ENCODE measurements at regions not wholly inside any gene's neighbourhood (a gene's known extent, or its start where the extent isn't known, plus 50 kb on each side); places are given as distances from the start of the nearest gene placed in this dataset.

DNA sequence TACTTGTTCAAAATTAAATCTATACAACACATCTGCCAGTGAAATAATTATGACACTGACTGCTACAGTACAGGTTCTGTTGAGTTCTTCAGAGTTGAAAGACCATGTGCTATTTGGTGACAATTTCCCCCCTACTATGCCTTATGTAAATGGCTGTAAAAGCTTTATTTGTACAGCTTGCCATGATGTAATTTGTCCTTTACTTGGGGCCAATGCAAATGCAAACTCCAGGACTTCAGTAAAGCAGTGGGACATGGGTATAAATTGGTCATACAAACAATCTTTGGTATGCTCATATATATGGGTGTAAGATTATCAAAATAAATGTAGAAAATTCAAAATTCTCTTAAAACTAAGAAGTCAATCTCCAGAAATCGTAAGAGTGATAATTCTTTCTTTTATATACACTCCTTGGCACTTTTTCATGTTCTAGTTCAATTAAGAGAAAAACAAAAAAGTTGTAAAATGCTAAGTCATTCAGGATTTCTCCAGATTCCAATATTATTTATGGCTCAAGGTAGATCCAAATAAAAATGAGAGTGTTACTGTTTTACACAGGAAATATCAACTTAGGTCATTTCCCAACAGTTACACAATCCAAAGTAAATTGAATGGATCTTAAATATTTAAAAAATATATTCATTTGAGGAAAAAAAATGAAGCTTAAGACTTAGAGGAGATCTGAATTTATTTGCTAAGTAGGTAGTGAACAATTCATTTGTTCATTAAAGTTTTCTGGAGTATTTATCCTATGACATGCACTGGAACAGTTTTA, 1310.5 kb upstream of the CITED2 start:
- TF ChIP-seq CTCF (IDR thresholded peaks at IDR 0.05) (no peak), POLR2A (IDR thresholded peaks at IDR 0.05) (no peak)
